NAMALWA (cell line): ENCODE measurements at regions not wholly inside any gene's neighbourhood (a gene's known extent, or its start where the extent isn't known, plus 50 kb on each side); places are given as distances from the start of the nearest gene placed in this dataset.
"Not testable (repeated sequence)": the region's sequence is repeated elsewhere in the genome, so short reads cannot be mapped to it uniquely, and the experiment has no call there.

ENCODE experiments used
- DNase-seq: peaks from one replicate; pipeline ENCODE4 v3.0.0-alpha.2; 2015; ENCODE audit warnings: low spot score

GRCh38 chr7:104956753-104957450 lies 57.1 kb upstream of the KMT2E start:
- DNase-seq, result peak; percentile 68

GRCh38 chr7:104958371-104958865 lies 55.6 kb upstream of the KMT2E start:
- DNase-seq, result no peak

GRCh38 chr7:104959483-104959882 lies 54.5 kb upstream of the KMT2E start:
- DNase-seq, result not testable (repeated sequence)

GRCh38 chr7:104960741-104961448 lies 53.1 kb upstream of the KMT2E start:
- DNase-seq, result no peak

- no peak for DNase-seq
Measured at GRCh38 chr7:104961821-104962220, 52.2 kb upstream of the KMT2E start.

GRCh38 chr7:104962781-104963180 lies 51.2 kb upstream of the KMT2E start:
- no peak for DNase-seq

GRCh38 chr7:104963378-104963990 lies 50.5 kb upstream of the KMT2E start:
- no peak for DNase-seq

- DNase-seq, result peak; percentile 63
Measured at GRCh38 chr7:104963991-104964385, 50.0 kb upstream of the KMT2E start.
